Endodermal cell (in vitro differentiated cells): ENCODE measurements at regions not wholly inside any gene's neighbourhood (a gene's known extent, or its start where the extent isn't known, plus 50 kb on each side); places are given as distances from the start of the nearest gene placed in this dataset.

Experiments used
- DNase-seq: peaks from one replicate; pipeline ENCODE4 v3.0.0-alpha.2; 2017
- H3K27ac ChIP-seq: 2 replicates; pipeline ENCODE4 v1.5.1; 2013; ENCODE audit warnings: mild to moderate bottlenecking, low read depth, low read length, moderate library complexity
- H3K27me3 ChIP-seq: 2 replicates; pipeline ENCODE4 v1.6.1; 2013; ENCODE audit warnings: mild to moderate bottlenecking, low read length, moderate library complexity; ENCODE audit not compliant: insufficient read depth, control insufficient read depth, poor library complexity, severe bottlenecking
- H3K36me3 ChIP-seq: 2 replicates; pipeline ENCODE4 v1.7.0; 2013; ENCODE audit warnings: mild to moderate bottlenecking, low read length, moderate library complexity; ENCODE audit not compliant: control insufficient read depth, insufficient read depth
- H3K4me1 ChIP-seq: one replicate; pipeline ENCODE4 v1.7.0; 2013; ENCODE audit warnings: low read length; ENCODE audit not compliant: control insufficient read depth, insufficient read depth
- H3K4me3 ChIP-seq: 2 replicates; pipeline ENCODE4 v1.5.1; 2013; ENCODE audit warnings: mild to moderate bottlenecking, low read length, moderate library complexity
- H3K9ac ChIP-seq: 2 replicates; pipeline ENCODE4 v1.6.1; 2013; ENCODE audit warnings: mild to moderate bottlenecking, low read length, moderate library complexity; ENCODE audit not compliant: poor library complexity, severe bottlenecking; ENCODE audit errors: extremely low read depth
- H3K9me3 ChIP-seq: 2 replicates; pipeline ENCODE4 v1.6.1; 2013; ENCODE audit warnings: mild to moderate bottlenecking, low read length, moderate library complexity; ENCODE audit not compliant: control insufficient read depth
- H3K27ac Mint-ChIP-seq: 2 replicates; pipeline ENCODE4 v1.8.0; 2020; ENCODE audit warnings: mixed read lengths
- H3K27me3 Mint-ChIP-seq: 2 replicates; pipeline ENCODE4 v1.8.0; 2021; ENCODE audit warnings: mild to moderate bottlenecking, mixed read lengths; ENCODE audit not compliant: insufficient read depth
- H3K36me3 Mint-ChIP-seq: 2 replicates; pipeline ENCODE4 v1.8.0; 2020; ENCODE audit warnings: low read depth, mixed read lengths
- H3K4me1 Mint-ChIP-seq: 2 replicates; pipeline ENCODE4 v1.8.0; 2020; ENCODE audit warnings: mixed read lengths
- H3K4me3 Mint-ChIP-seq: 2 replicates; pipeline ENCODE4 v1.8.0; 2020; ENCODE audit warnings: mild to moderate bottlenecking, moderate library complexity, mixed read lengths
- H3K9me3 Mint-ChIP-seq: 2 replicates; pipeline ENCODE4 v1.8.0; 2020; ENCODE audit warnings: mild to moderate bottlenecking, mixed read lengths
- CTCF ChIP-seq: fragments of 200-600 bp; sonication (generic); conservative IDR thresholded peaks from 2 replicates; pipeline ENCODE4 v1.5.0; 2021; ENCODE audit warnings: antibody characterized with exemption, mild to moderate bottlenecking
- WGBS, 2 experiments: methylation state at CpG; one replicate each; pipeline versions ENCODE4 v1.1.5 to v1.1.7; 2013; ENCODE audit warnings: missing lambda C conversion rate in 2 of 2, mixed read lengths in 1 of 2; ENCODE audit not compliant: insufficient coverage in 1 of 2, insufficient read length in 1 of 2; 5-methylcytosine and 5-hydroxymethylcytosine counted together

GRCh38 chr21:15439726-15440125, 290.1 kb upstream of the USP25 start:
- no peak for TF ChIP-seq CTCF
- Histone ChIP-seq H3K27me3 (no peaks in the 10 kb centered on the region), H3K4me3 (no peak overlapping the region), H3K27ac (no peak overlapping the region), H3K4me1 (peaks cover 4% of the 10 kb centered on the region), H3K9me3 (peaks cover 3% of the 10 kb centered on the region), H3K36me3 (no peaks in the 10 kb centered on the region), H3K9ac (no peak overlapping the region)
- H3K4me1 Mint-ChIP-seq = peaks cover 18% of the 10 kb centered on the region
- no peak overlapping the region for H3K27ac Mint-ChIP-seq
- no peak for DNase-seq
- no peaks in the 10 kb centered on the region for H3K36me3 Mint-ChIP-seq
- no peaks in the 10 kb centered on the region for H3K27me3 Mint-ChIP-seq
- H3K9me3 Mint-ChIP-seq = no peaks in the 10 kb centered on the region
- 79 to 100% methylated on average over 1 of the region's 1 CpG for WGBS, 2 experiments
- no peak overlapping the region for H3K4me3 Mint-ChIP-seq

- Mint-ChIP-seq H3K4me3 (no peak overlapping the region), H3K36me3 (no peaks in the 10 kb centered on the region), H3K9me3 (no peaks in the 10 kb centered on the region), H3K4me1 (peaks cover 25% of the 10 kb centered on the region), H3K27ac (no peak overlapping the region), H3K27me3 (no peaks in the 10 kb centered on the region)
- Histone ChIP-seq H3K9ac (no peak overlapping the region), H3K27ac (peak overlapping the region; percentile 19), H3K36me3 (no peaks in the 10 kb centered on the region), H3K27me3 (no peaks in the 10 kb centered on the region), H3K4me3 (no peak overlapping the region), H3K9me3 (no peaks in the 10 kb centered on the region), H3K4me1 (peaks cover 5% of the 10 kb centered on the region)
- DNase-seq = no peak
- WGBS, 2 experiments = 60 to 75% methylated on average over 1 to 3 of the region's 3 CpGs
- no peak for TF ChIP-seq CTCF
Observed at GRCh38 chr21:15441060-15441493, 288.7 kb upstream of the USP25 start.

GRCh38 chr21:15441992-15442391, 287.8 kb upstream of the USP25 start:
- Histone ChIP-seq H3K27me3 (no peaks in the 10 kb centered on the region), H3K36me3 (no peaks in the 10 kb centered on the region), H3K27ac (no peak overlapping the region), H3K4me3 (no peak overlapping the region), H3K9me3 (peaks cover 2% of the 10 kb centered on the region), H3K9ac (no peak overlapping the region), H3K4me1 (peaks cover 5% of the 10 kb centered on the region)
- Mint-ChIP-seq H3K9me3 (peaks cover 3% of the 10 kb centered on the region), H3K27me3 (no peaks in the 10 kb centered on the region), H3K4me3 (no peak overlapping the region), H3K4me1 (peaks cover 25% of the 10 kb centered on the region), H3K36me3 (no peaks in the 10 kb centered on the region), H3K27ac (no peak overlapping the region)
- DNase-seq = no peak
- no peak for TF ChIP-seq CTCF
